Testis (tissue), 2 donors: ENCODE measurements at regions not wholly inside any gene's neighbourhood (a gene's known extent, or its start where the extent isn't known, plus 50 kb on each side); places are given as distances from the start of the nearest gene placed in this dataset.
"Not testable (repeated sequence)": the region's sequence is repeated elsewhere in the genome, so short reads cannot be mapped to it uniquely, and the experiment has no call there.

ENCODE experiments used
- DNase-seq: peaks from one replicate; pipeline ENCODE4 v3.0.0-alpha.2; 2019
- H3K27ac ChIP-seq, 2 donors: fragments of 200-600 bp; sonication (generic); one replicate each; pipeline ENCODE4 v1.5.1; 2019
- H3K27me3 ChIP-seq: fragments of 200-600 bp; sonication (generic); one replicate; pipeline ENCODE4 v1.5.1; 2019
- H3K36me3 ChIP-seq: fragments of 200-600 bp; sonication (generic); one replicate; pipeline ENCODE4 v1.5.1; 2017; ENCODE audit warnings: low read depth; ENCODE audit errors: missing control alignments
- H3K4me1 ChIP-seq: fragments of 200-600 bp; sonication (generic); one replicate; pipeline ENCODE4 v1.5.1; 2019
- H3K4me3 ChIP-seq, 2 donors: fragments of 200-600 bp; sonication (generic); one replicate each; pipeline ENCODE4 v1.5.1; 2017 to 2019
- H3K9me3 ChIP-seq: fragments of 200-600 bp; sonication (generic); one replicate; pipeline ENCODE4 v1.5.1; 2017
- CTCF ChIP-seq, 3 experiments: fragments of 450-650 bp in 2 of 3; fragments of 200-600 bp in 1 of 3; sonication (generic) in 1 of 3; IDR thresholded peaks; one replicate each; pipeline ENCODE4 v1.5.1; 2016 to 2019; ENCODE audit warnings: antibody characterized with exemption in 3 of 3, mild to moderate bottlenecking in 2 of 3, moderate library complexity in 1 of 3
- POLR2A ChIP-seq: fragments of 450-650 bp; IDR thresholded peaks from one replicate; pipeline ENCODE4 v1.6.1; 2017; ENCODE audit warnings: antibody characterized with exemption, mild to moderate bottlenecking, moderate library complexity
- WGBS, 2 donors: methylation state at CpG; one replicate each; pipeline ENCODE4 v1.1.5; 2018; 5-methylcytosine and 5-hydroxymethylcytosine counted together
- intact Hi-C: fragments of 100-400 bp; cut with DNase I; formaldehyde crosslinking; loops from one replicate; pipeline ENCODE4 v1.15.1; 2023; ENCODE audit warnings: low total_unique reads

- Histone ChIP-seq H3K9me3 (no peaks in the 10 kb centered on the region), H3K4me3 (no peak overlapping the region), H3K27me3 (no peaks in the 10 kb centered on the region), H3K36me3 (no peaks in the 10 kb centered on the region), H3K4me1 (no peaks in the 10 kb centered on the region), H3K27ac (no peak overlapping the region)
- no peak for DNase-seq
- WGBS, 2 donors, result 93 to 94% methylated on average over 4 of the region's 4 CpGs
- TF ChIP-seq POLR2A, result no peak
- intact Hi-C loops, result no loop called here
Measured at GRCh38 chr16:24653725-24654124, 75.7 kb upstream of the TNRC6A start.

- H3K36me3 ChIP-seq, H3K9me3 ChIP-seq, H3K4me3 ChIP-seq, H3K4me1 ChIP-seq, DNase-seq, H3K27ac ChIP-seq, intact Hi-C loops, H3K27me3 ChIP-seq: not testable (repeated sequence)
- WGBS, 2 donors, result 93 to 98% methylated on average over 5 of the region's 5 CpGs
Measured at GRCh38 chr16:24665942-24666341, 63.5 kb upstream of the TNRC6A start.

GRCh38 chr16:24667244-24667764 is 62.1 kb upstream of the TNRC6A start:
- H3K27ac ChIP-seq, result no peak overlapping the region
- H3K36me3 ChIP-seq, result no peaks in the 10 kb centered on the region

GRCh38 chr16:24668481-24669061 is 60.9 kb upstream of the TNRC6A start:
- Histone ChIP-seq H3K4me1 (peaks cover 15% of the 10 kb centered on the region), H3K36me3 (no peaks in the 10 kb centered on the region), H3K27ac (peak overlapping the region; percentile 27 to 68), H3K4me3 (no peak overlapping the region), H3K9me3 (no peaks in the 10 kb centered on the region), H3K27me3 (no peaks in the 10 kb centered on the region)
- TF ChIP-seq CTCF (IDR thresholded peaks at IDR 0.05) (no peak), POLR2A (no peak)
- peak; percentile 23 for DNase-seq
- intact Hi-C loops, result no loop called here
- 45 to 49% methylated on average over 9 of the region's 9 CpGs for WGBS, 2 donors

More at GRCh38 chr16:24667244-24667764, 62.1 kb upstream of the TNRC6A start:
- no peaks in the 10 kb centered on the region for H3K9me3 ChIP-seq
- intact Hi-C loops, result no loop called here
- no peak overlapping the region for H3K4me3 ChIP-seq
- H3K27me3 ChIP-seq, result no peaks in the 10 kb centered on the region
- TF ChIP-seq POLR2A (no peak), CTCF (IDR thresholded peaks at IDR 0.05) (no peak)
- WGBS, 2 donors, result 65 to 74% methylated on average over 4 of the region's 4 CpGs
- H3K4me1 ChIP-seq, result peaks cover 15% of the 10 kb centered on the region
- DNase-seq, result no peak

GRCh38 chr16:24670623-24671454 is 58.6 kb upstream of the TNRC6A start:
- intact Hi-C loops, result no loop called here
- peak; percentile 64 for DNase-seq
- peaks cover 15% of the 10 kb centered on the region for H3K4me1 ChIP-seq
- no peaks in the 10 kb centered on the region for H3K9me3 ChIP-seq
- no peaks in the 10 kb centered on the region for H3K27me3 ChIP-seq
- no peak overlapping the region for H3K4me3 ChIP-seq
- WGBS, 2 donors, result 19 to 25% methylated on average over 21 to 22 of the region's 22 CpGs
- no peaks in the 10 kb centered on the region for H3K36me3 ChIP-seq
- TF ChIP-seq POLR2A, result no peak
- TF ChIP-seq CTCF (IDR thresholded peaks at IDR 0.05), result no peak
- no peak overlapping the region for H3K27ac ChIP-seq
